Testis (tissue), 2 donors: ENCODE measurements at regions not wholly inside any gene's neighbourhood (a gene's known extent, or its start where the extent isn't known, plus 50 kb on each side); places are given as distances from the start of the nearest gene placed in this dataset.

Experiments
- DNase-seq: peaks from one replicate; pipeline ENCODE4 v3.0.0-alpha.2; 2019
- H3K27ac ChIP-seq, 2 donors: fragments of 200-600 bp; sonication (generic); one replicate each; pipeline ENCODE4 v1.5.1; 2019
- H3K27me3 ChIP-seq: fragments of 200-600 bp; sonication (generic); one replicate; pipeline ENCODE4 v1.5.1; 2019
- H3K36me3 ChIP-seq: fragments of 200-600 bp; sonication (generic); one replicate; pipeline ENCODE4 v1.5.1; 2017; ENCODE audit warnings: low read depth; ENCODE audit errors: missing control alignments
- H3K4me1 ChIP-seq: fragments of 200-600 bp; sonication (generic); one replicate; pipeline ENCODE4 v1.5.1; 2019
- H3K4me3 ChIP-seq, 2 donors: fragments of 200-600 bp; sonication (generic); one replicate each; pipeline ENCODE4 v1.5.1; 2017 to 2019
- H3K9me3 ChIP-seq: fragments of 200-600 bp; sonication (generic); one replicate; pipeline ENCODE4 v1.5.1; 2017
- POLR2A ChIP-seq: fragments of 450-650 bp; IDR thresholded peaks from one replicate; pipeline ENCODE4 v1.6.1; 2017; ENCODE audit warnings: antibody characterized with exemption, mild to moderate bottlenecking, moderate library complexity
- WGBS, 2 donors: methylation state at CpG; one replicate each; pipeline ENCODE4 v1.1.5; 2018; 5-methylcytosine and 5-hydroxymethylcytosine counted together
- intact Hi-C: fragments of 100-400 bp; cut with DNase I; formaldehyde crosslinking; loops from one replicate; pipeline ENCODE4 v1.15.1; 2023; ENCODE audit warnings: low total_unique reads
- TF ChIP-seq, protein P1 (sequence below), 3 experiments: fragments of 450-650 bp in 2 of 3; fragments of 200-600 bp in 1 of 3; sonication (generic) in 1 of 3; IDR thresholded peaks; one replicate each; pipeline ENCODE4 v1.5.1; 2016 to 2019; ENCODE audit warnings: antibody characterized with exemption in 3 of 3, mild to moderate bottlenecking in 2 of 3, moderate library complexity in 1 of 3

DNA sequence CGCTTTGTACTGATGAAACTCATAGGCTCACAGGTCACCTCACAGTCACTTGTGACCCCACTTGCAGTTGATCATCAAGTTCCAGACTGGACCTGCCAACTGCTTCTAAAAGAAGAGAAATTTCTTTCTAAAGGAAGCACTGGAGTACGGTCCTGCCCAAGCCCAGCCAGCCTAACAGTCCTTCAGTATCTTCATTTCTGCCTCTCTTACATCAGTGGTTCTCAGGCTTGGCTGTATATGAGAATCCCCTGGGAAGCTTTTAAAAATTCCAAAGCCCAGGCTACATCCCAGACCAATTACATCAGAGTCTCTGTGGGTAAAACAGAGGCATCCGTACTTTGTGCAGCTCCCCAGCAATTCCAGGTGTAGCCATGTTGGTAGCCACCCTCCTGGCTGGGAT is 282.1 kb downstream of the NFIB start:
- no peak for DNase-seq
- H3K27ac ChIP-seq, result peak overlapping the region in 1 of 2 donors; percentile 78
- WGBS, 2 donors, result 57 to 68% methylated on average over 3 of the region's 3 CpGs
- intact Hi-C loops, result no loop called here
- no peaks in the 10 kb centered on the region for H3K27me3 ChIP-seq
- no peaks in the 10 kb centered on the region for H3K36me3 ChIP-seq
- H3K4me3 ChIP-seq, result no peak overlapping the region
- H3K9me3 ChIP-seq, result no peaks in the 10 kb centered on the region
- no peak for TF ChIP-seq POLR2A
- TF ChIP-seq, protein P1, sequence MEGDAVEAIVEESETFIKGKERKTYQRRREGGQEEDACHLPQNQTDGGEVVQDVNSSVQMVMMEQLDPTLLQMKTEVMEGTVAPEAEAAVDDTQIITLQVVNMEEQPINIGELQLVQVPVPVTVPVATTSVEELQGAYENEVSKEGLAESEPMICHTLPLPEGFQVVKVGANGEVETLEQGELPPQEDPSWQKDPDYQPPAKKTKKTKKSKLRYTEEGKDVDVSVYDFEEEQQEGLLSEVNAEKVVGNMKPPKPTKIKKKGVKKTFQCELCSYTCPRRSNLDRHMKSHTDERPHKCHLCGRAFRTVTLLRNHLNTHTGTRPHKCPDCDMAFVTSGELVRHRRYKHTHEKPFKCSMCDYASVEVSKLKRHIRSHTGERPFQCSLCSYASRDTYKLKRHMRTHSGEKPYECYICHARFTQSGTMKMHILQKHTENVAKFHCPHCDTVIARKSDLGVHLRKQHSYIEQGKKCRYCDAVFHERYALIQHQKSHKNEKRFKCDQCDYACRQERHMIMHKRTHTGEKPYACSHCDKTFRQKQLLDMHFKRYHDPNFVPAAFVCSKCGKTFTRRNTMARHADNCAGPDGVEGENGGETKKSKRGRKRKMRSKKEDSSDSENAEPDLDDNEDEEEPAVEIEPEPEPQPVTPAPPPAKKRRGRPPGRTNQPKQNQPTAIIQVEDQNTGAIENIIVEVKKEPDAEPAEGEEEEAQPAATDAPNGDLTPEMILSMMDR (IDR thresholded peaks at IDR 0.05), result no peak
- peaks cover 5% of the 10 kb centered on the region for H3K4me1 ChIP-seq

DNA sequence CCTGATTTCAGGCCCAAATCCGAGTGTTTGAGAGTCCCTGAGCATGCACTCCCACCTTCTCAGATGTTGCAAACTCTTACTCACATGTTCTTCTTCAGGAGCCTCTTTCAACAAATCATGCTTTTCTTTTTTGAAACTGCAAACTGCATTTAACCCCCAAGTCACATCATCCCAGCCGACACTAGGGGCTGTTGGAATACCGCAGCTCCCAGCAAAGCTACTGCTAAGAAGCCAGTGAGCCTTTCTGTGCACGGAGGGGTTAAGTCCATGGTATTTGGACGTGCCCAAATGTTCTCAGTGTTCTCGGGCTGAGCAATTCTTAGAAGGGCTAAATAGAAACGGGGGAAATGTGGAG is 282.9 kb downstream of the NFIB start:
- Histone ChIP-seq H3K27ac (peak overlapping the region; percentile 63 to 78), H3K4me3 (no peak overlapping the region), H3K36me3 (no peaks in the 10 kb centered on the region), H3K9me3 (no peaks in the 10 kb centered on the region), H3K27me3 (no peaks in the 10 kb centered on the region), H3K4me1 (peaks cover 5% of the 10 kb centered on the region)
- WGBS, 2 donors, result 23 to 38% methylated on average over 7 of the region's 7 CpGs
- TF ChIP-seq, protein P1 (IDR thresholded peaks at IDR 0.05), result peak in 1 of 3 experiments; percentile 9
- no peak for TF ChIP-seq POLR2A
- peak; percentile 57 for DNase-seq
- intact Hi-C loops, result no loop called here

GRCh38 chr9:14030375-14031059 is 283.4 kb downstream of the NFIB start:
- DNase-seq, result no peak
- H3K4me1 ChIP-seq, result peaks cover 5% of the 10 kb centered on the region
- peak overlapping the region; percentile 63 to 78 for H3K27ac ChIP-seq
- H3K27me3 ChIP-seq, result no peaks in the 10 kb centered on the region
- TF ChIP-seq, protein P1 (IDR thresholded peaks at IDR 0.05), result no peak
- no peak for TF ChIP-seq POLR2A
- 29 to 32% methylated on average over 7 of the region's 7 CpGs for WGBS, 2 donors
- H3K9me3 ChIP-seq, result no peaks in the 10 kb centered on the region
- no peak overlapping the region for H3K4me3 ChIP-seq
- H3K36me3 ChIP-seq, result no peaks in the 10 kb centered on the region
- intact Hi-C loops, result no loop called here

DNA sequence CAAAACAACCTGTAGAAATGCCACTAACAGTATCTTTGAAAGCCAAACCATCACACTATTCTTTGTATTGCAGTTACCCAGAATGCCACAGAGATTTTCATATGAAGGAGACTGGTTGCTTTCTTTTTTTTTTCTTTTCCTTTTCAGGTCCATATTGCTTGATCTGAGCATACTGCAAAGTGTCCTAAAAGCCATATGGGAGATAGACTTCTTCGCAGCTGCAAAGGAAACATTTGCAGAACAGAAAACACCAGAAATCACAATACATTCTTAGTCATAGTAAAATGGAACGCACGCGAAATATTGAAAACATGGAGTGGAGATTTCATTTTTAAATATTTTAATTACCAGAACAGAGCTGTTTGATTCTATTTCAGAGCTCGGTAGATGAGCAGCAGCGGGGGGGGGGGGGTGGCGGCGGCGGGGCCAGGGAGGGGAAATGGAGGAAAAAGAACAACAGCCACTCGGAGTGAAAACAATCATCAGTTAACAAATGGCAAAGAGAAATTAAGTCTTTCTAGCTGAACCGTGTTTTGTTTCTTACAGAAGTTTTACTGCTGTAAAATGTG is 284.1 kb downstream of the NFIB start:
- no peak for DNase-seq
- peaks cover 5% of the 10 kb centered on the region for H3K4me1 ChIP-seq
- intact Hi-C loops, result no loop called here
- H3K4me3 ChIP-seq, result no peak overlapping the region
- no peaks in the 10 kb centered on the region for H3K27me3 ChIP-seq
- peak overlapping the region; percentile 63 to 78 for H3K27ac ChIP-seq
- no peaks in the 10 kb centered on the region for H3K9me3 ChIP-seq
- 27 to 43% methylated on average over 11 of the region's 11 CpGs for WGBS, 2 donors
- H3K36me3 ChIP-seq, result no peaks in the 10 kb centered on the region
- TF ChIP-seq POLR2A, result no peak
- TF ChIP-seq, protein P1 (IDR thresholded peaks at IDR 0.05), result no peak
